HuH-7 (cell line): ENCODE measurements at regions not wholly inside any gene's neighbourhood (a gene's known extent, or its start where the extent isn't known, plus 50 kb on each side); places are given as distances from the start of the nearest gene placed in this dataset.

Experiments
- DNase-seq: peaks from one replicate; pipeline ENCODE4 v3.0.0; 2011; ENCODE audit warnings: low spot score

- no peak for DNase-seq
Measured at GRCh38 chr19:28218728-28219127, 994.2 kb downstream of the UQCRFS1 start.

DNA sequence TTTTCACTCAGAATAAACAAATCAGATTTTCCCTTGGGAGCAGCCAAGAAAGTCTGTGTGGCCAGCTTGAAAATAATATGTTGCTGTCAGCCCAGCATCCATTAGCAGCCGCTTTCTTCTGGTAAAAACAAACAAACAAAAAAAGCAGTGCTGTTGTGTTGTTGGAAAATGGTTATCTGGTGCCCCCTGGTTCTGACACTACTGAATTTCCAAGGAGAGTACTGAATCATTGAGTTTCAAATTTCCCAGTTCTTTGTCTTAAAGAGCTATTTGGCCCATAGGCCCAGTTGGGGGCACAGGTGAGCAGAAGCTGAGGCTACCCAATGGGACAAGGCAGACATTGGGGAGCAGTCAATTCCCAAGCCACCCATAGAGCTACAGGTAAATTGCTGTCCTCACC lies 995.9 kb downstream of the UQCRFS1 start:
- no peak for DNase-seq

DNA sequence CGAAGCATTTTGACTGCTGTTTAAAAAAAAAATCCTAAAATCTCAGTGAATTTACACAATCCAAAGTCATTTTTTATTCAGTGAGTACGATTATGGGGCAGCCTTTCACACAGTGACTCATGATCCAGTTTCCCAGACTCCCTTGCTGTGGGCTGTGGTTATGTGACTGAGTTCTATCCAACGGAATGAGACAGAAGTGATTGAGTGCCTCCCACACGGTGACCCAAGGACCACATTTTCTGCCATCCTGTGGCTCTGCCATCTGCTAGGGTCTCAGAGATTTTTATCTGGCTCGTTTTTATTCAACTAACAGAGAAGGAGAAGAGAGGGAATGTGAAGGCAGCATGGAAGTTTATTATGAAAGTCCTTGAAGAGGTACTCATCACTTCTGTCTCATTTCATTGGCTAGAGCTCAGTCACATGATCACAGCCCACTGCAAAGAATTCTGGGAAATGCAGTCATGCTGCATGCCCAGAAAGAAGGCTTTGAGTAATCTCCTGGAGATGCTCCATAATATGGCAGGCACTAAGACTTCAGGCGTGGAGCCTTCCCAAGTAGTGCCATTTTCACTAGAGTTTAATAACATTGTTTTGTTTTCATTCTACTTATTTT lies 999.4 kb downstream of the UQCRFS1 start:
- DNase-seq: no peak

GRCh38 chr19:28210886-28211285 lies 1002.1 kb downstream of the UQCRFS1 start:
- DNase-seq: no peak

- DNase-seq: no peak
Measured at GRCh38 chr19:28208745-28209144, 1004.2 kb downstream of the UQCRFS1 start.

GRCh38 chr19:28207244-28207643 lies 1005.7 kb downstream of the UQCRFS1 start:
- no peak for DNase-seq

GRCh38 chr19:28201462-28201943 lies 1011.4 kb downstream of the UQCRFS1 start:
- no peak for DNase-seq

DNA sequence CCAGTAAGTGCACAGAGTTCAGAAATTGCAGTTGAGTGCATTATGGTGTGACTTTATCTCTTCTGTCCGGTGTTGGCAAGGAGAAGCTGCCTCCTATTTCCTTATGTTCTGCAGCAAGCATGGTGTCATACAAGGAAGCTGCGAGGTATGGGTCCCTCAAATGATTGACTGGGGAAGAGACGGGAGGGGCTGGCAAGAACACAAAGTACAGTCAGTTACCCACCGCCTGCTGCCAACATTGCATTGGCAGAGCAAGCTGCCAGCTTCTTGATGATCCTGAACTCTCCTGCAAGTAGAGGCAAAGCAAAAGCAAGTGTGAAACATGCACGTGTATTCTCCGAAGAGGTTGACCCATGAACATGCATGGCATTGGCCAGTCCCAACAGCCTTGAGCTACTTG lies 1013.6 kb downstream of the UQCRFS1 start:
- no peak for DNase-seq

DNA sequence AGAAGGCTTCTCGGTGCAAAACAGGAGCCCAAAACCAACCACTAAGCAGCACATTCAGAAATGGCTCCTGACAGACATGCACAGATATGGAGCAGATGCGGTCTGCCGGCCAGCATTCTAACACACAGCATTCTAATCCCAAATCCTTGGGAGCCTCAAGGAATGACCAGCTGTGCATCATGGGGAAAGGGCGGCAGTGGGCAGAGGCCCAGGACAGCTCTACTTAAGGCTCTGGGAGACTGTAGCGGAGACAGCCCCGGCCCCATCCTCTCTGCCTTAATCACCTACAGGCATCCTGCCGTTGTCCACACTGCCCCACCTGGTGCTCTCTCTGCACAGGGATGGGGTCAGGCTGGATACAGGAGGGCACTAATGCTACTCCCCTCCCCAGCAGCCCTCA lies 1016.0 kb downstream of the UQCRFS1 start:
- DNase-seq: no peak

GRCh38 chr19:28196101-28196500 lies 1016.9 kb downstream of the UQCRFS1 start:
- no peak for DNase-seq

GRCh38 chr19:28185646-28186045 lies 1027.3 kb downstream of the UQCRFS1 start:
- no peak for DNase-seq

GRCh38 chr19:28184997-28185396 lies 1028.0 kb downstream of the UQCRFS1 start:
- no peak for DNase-seq

DNA sequence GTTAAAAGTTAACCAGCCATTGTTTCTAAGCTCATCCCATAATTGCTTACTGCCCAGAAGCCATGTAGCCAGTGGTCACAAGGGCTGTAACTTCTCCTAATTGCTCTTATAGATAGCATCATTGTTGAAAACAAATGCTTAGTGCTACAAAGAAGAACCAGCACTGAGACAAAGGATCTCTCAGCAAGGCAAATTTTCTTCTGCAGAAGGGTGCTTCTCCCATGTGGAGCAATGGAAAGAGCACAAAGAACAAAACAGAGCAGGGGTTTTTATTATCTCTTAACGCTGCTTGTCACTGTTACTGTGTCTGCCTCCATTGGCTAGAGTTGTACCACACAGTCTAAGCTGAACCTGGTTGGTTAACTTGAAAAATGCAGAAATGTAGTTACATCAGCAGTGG lies 1036.8 kb downstream of the UQCRFS1 start:
- DNase-seq: no peak

DNA sequence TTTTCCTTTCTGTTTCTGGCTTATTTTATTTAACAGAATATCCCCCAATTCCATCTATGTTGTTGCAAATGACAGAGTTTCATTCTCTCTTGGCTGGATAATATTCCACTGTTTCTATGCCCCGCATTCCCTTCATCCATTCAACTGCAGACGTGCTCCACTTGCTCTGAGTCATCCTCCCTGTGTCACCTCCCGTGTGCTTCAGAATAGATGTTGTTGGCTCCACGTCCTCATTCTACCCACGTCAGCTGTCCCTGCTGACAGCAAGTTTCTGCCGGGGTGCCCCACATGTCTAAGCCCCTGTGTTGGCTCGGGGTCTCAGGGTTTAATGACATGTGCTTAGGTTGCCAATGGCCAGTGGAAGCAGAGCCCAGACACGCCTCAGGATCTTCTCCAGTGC lies 1041.0 kb downstream of the UQCRFS1 start:
- no peak for DNase-seq

DNA sequence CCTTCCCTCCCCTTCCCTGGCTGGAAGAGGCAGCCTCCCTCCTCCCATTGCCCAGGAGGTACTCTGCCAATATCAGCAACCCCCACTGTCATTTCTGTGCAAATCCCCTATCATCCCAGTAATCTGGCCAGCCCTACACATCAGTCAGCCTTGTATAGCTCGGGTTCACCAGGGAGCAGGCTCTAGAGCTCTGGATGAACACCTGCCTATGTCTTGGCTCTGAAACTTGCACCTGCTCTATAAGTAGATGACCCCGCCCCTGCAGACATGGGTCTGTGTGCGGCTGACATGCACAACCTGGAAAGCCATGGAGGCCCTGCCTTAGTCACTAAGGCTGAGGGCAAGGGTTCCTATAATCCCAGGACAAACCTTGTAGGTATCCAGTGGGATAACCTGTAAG lies 1042.9 kb downstream of the UQCRFS1 start:
- no peak for DNase-seq

DNA sequence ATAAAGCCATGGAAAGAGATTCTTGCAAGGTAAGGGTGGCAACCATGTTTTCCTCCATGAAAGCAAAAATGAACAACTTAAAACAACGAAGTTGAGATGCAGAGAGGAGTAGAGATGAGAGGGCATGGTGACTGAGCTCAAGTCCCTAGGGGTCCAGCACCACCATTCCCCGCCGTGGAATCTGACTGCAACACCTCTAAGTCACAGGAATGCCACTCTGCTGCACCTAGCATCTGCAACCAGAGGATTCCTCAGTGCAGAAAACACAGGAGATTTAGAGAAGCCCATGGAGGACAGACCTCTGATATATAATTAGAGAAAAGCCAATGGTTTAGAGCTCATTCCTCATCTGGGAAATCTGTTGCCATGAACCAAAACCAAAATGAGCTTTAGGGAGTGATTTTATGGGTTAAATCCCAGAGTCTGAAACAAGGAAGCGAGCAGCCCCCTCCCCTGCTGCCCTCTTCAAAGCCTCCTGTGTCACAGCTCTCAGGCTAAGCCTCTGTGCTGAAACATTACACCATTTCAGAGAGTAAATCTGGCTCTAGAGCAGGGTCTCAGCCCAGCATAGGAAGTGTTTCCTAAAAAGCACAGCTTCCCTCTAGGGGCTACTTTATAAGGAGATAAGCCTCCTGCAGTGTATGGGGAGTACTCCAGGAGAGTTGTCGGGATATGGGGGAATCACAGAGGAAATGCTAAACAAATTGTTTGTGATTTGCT lies 1043.6 kb downstream of the UQCRFS1 start:
- no peak for DNase-seq

- no peak for DNase-seq
Measured at GRCh38 chr19:28168557-28168956, 1044.4 kb downstream of the UQCRFS1 start.

DNA sequence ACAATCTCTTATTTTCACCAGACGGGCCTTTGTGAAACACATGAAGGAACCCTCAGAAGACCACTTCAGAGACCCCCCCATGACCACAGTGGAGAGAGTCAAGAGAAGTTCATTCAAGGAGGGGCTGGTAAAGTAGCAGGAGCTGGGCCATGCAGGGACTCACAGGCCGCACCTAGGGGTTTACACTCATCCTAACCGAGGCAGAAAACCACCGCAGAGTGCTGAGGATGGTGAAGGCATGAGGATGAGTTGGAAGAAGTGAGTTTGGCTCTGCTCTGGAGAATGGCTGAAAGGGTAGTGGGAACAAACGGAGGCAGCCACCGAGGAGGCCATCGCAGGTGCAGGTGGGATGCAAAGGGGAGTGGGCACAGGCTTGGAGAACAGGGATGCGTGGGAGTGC lies 1046.9 kb downstream of the UQCRFS1 start:
- DNase-seq: no peak

- DNase-seq: no peak
Measured at GRCh38 chr19:28164214-28164613, 1048.7 kb downstream of the UQCRFS1 start.

- no peak for DNase-seq
Measured at GRCh38 chr19:28159065-28159464, 1053.9 kb downstream of the UQCRFS1 start.

DNA sequence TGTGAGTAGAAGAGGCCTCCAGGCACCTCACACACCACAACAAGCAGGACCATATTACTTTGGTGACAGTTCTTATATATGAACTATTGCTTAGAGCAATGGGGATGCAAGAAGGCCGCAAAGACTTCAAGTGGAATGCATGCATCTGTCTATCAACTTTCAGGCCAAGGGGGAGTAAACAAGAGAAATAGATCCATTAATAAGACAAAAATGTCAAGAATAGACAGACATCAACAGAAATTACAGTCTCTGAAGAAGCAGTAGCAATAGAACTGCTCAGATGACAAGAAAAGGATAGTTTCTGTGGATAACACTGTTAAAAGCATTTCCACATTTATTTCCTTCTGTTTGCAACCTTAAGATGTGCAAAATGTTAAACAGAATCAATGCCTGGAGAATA lies 1057.7 kb downstream of the UQCRFS1 start:
- DNase-seq: no peak

DNA sequence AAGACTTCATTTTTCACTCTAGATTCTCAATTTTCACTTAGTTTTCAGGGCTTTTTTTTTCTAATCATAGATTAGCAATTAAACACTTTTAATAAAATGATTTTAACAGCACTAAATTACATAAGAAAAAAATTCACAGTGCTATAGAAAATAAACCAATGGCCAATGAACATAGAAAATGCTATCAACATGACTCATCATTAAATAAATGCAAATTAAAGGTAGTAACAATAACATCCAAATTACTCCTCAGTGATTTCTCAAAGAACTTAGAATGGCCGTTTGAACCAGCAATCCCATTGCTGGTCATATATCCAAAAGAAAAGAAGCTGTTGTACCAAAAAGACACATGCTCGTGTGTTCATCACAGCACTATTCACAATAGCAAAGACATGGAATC lies 1058.9 kb downstream of the UQCRFS1 start:
- no peak for DNase-seq

DNA sequence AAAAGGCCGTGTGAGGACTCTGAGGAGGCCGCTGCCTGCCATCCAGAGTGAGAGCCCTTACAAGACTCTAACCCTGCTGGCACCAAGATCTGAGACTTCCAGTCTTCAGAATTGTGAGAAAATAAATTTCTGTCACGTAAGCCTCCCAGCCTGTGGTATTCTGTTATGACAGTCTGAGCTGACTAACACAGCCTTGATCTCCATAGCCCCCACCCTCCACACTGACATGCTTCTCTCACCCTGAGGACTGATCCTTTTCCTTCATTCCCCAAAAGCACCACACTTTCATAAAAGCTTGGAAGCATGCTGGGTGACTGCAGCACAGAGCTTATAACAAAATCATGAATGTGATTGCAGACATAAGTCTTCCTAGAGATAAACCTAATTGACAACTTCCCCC lies 1059.8 kb downstream of the UQCRFS1 start:
- no peak for DNase-seq

DNA sequence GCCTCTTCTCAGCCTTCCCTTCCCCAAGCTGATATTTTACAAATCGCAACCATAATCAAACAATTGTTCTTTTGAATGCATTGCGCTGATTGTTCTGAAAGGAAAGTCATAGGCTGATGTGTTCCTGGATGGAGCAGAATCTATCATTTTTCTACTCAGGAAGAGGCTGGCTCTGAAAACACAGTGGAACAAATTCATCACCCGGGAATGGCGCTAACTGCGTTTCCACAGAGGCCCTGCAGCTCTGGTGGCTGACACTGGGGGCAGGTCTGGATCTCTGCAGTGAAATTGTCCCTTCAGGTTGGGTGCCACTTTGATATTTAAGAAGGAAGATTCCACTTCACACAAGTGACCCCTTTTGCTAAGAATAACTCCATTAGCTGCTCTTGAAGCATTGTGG lies 1060.8 kb downstream of the UQCRFS1 start:
- DNase-seq: no peak
